ENCODE measurements at regions not wholly inside any gene's neighbourhood (a gene's known extent, or its start where the extent isn't known, plus 50 kb on each side); places are given as distances from the start of the nearest gene placed in this dataset.

GRCh38 chr7:41503438-41503837, 199.5 kb downstream of the INHBA start:
- ATAC-seq (ENCODE audit: low read depth) (no peak), DNase-seq (no peak)
- no peaks in the 10 kb centered on the region for H3K9me3 Mint-ChIP-seq (ENCODE audit: insufficient read depth)
- intact Hi-C loops (cut with micrococcal nuclease) = no loop called here
- no peaks in the 10 kb centered on the region for H3K36me3 ChIP-seq (replicated peaks in 1 of 2; ENCODE audit: control extremely low read depth in 1 of 2, control insufficient read depth in 1 of 2, extremely low read depth in 1 of 2, insufficient read depth in 2 of 2, low read length in 1 of 2)
- no peaks in the 10 kb centered on the region for H3K4me1 ChIP-seq (ENCODE audit: control insufficient read depth in 2 of 2, insufficient read depth in 2 of 2, low read length in 2 of 2)
- H3K4me3 ChIP-seq (ENCODE audit: control extremely low read depth in 1 of 5, extremely low read depth in 1 of 5, insufficient read depth in 1 of 5, low read depth in 2 of 5, low read length in 4 of 5) = no peak overlapping the region
- H3K9me3 ChIP-seq (ENCODE audit: control extremely low read depth in 1 of 3, control insufficient read depth in 2 of 3, insufficient read depth in 1 of 3, low read length in 2 of 3) = no peaks in the 10 kb centered on the region
- H4K20me1 ChIP-seq (ENCODE audit: control insufficient read depth, insufficient read depth, low read length, poor library complexity, severe bottlenecking) = no peaks in the 10 kb centered on the region
- H3K4me2 ChIP-seq (replicated peaks; ENCODE audit: low read depth, low read length, poor library complexity, severe bottlenecking) = no peak overlapping the region
- H3K4me1 Mint-ChIP-seq = no peaks in the 10 kb centered on the region
- H3K27me3 Mint-ChIP-seq = no peaks in the 10 kb centered on the region
- CTCF ChIA-PET = no interaction called here
- TF ChIP-seq CTCF (IDR thresholded peaks at IDR 0.05) (no peak), EZH2 (IDR thresholded peaks at IDR 0.05; ENCODE audit: borderline replicate concordance, insufficient read depth, low read depth, low read length, poor library complexity, severe bottlenecking) (no peak)
- POLR2A ChIA-PET = no interaction called here
- H3K27me3 ChIP-seq (replicated peaks in 1 of 4; ENCODE audit: control extremely low read depth in 1 of 4, control insufficient read depth in 3 of 4, insufficient read depth in 4 of 4, low read length in 3 of 4) = no peaks in the 10 kb centered on the region
- H3K79me2 ChIP-seq (ENCODE audit: control insufficient read depth, insufficient read depth, low read length) = no peaks in the 10 kb centered on the region
- no peak overlapping the region for H3K27ac ChIP-seq (ENCODE audit: low read length in 2 of 2)
- H3K9ac ChIP-seq (ENCODE audit: low read length) = no peak overlapping the region
- no peak overlapping the region for H2AFZ ChIP-seq (ENCODE audit: insufficient read depth, low read depth, low read length, poor library complexity, severe bottlenecking)
- no peak overlapping the region for H3K27ac Mint-ChIP-seq
- no peak overlapping the region for H3K4me3 Mint-ChIP-seq

GRCh38 chr7:41501466-41501865, 201.4 kb downstream of the INHBA start:
- Histone ChIP-seq H2AFZ (ENCODE audit: insufficient read depth, low read depth, low read length, poor library complexity, severe bottlenecking) (no peak overlapping the region), H3K4me2 (replicated peaks; ENCODE audit: low read depth, low read length, poor library complexity, severe bottlenecking) (no peak overlapping the region), H3K9me3 (ENCODE audit: control extremely low read depth in 1 of 3, control insufficient read depth in 2 of 3, insufficient read depth in 1 of 3, low read length in 2 of 3) (no peaks in the 10 kb centered on the region), H3K4me1 (ENCODE audit: control insufficient read depth in 2 of 2, insufficient read depth in 2 of 2, low read length in 2 of 2) (no peaks in the 10 kb centered on the region), H3K27ac (ENCODE audit: low read length in 2 of 2) (no peak overlapping the region), H4K20me1 (ENCODE audit: control insufficient read depth, insufficient read depth, low read length, poor library complexity, severe bottlenecking) (no peaks in the 10 kb centered on the region), H3K79me2 (ENCODE audit: control insufficient read depth, insufficient read depth, low read length) (no peaks in the 10 kb centered on the region), H3K9ac (ENCODE audit: low read length) (no peak overlapping the region), H3K27me3 (replicated peaks in 1 of 4; ENCODE audit: control extremely low read depth in 1 of 4, control insufficient read depth in 3 of 4, insufficient read depth in 4 of 4, low read length in 3 of 4) (no peaks in the 10 kb centered on the region), H3K36me3 (replicated peaks in 1 of 2; ENCODE audit: control extremely low read depth in 1 of 2, control insufficient read depth in 1 of 2, extremely low read depth in 1 of 2, insufficient read depth in 2 of 2, low read length in 1 of 2) (no peaks in the 10 kb centered on the region), H3K4me3 (ENCODE audit: control extremely low read depth in 1 of 5, extremely low read depth in 1 of 5, insufficient read depth in 1 of 5, low read depth in 2 of 5, low read length in 4 of 5) (no peak overlapping the region)
- ATAC-seq (ENCODE audit: low read depth) = no peak
- WGBS (ENCODE audit: insufficient coverage) = no CpG with 5 or more reads among the region's 3 CpGs
- Mint-ChIP-seq H3K4me3 (no peak overlapping the region), H3K27ac (no peak overlapping the region), H3K4me1 (no peaks in the 10 kb centered on the region), H3K27me3 (no peaks in the 10 kb centered on the region), H3K9me3 (ENCODE audit: insufficient read depth) (no peaks in the 10 kb centered on the region)
- ChIA-PET CTCF (no interaction called here), POLR2A (no interaction called here)
- TF ChIP-seq CTCF (IDR thresholded peaks at IDR 0.05) (no peak), EZH2 (IDR thresholded peaks at IDR 0.05; ENCODE audit: borderline replicate concordance, insufficient read depth, low read depth, low read length, poor library complexity, severe bottlenecking) (no peak)
- intact Hi-C loops (cut with micrococcal nuclease) = no loop called here
- DNase-seq = no peak
